Common myeloid progenitor, CD34-positive (primary cell): ENCODE measurements at regions not wholly inside any gene's neighbourhood (a gene's known extent, or its start where the extent isn't known, plus 50 kb on each side); places are given as distances from the start of the nearest gene placed in this dataset.

Experiments used
- CTCF ChIA-PET: fragments of 350-600 bp; sonication (Branson Sonifier 250); formaldehyde crosslinking; loops from one replicate; lab custom pipeline; 2021; ENCODE audit warnings: antibody characterized with exemption; lab: Charles Lee
- POLR2A ChIA-PET: fragments of 350-600 bp; sonication (Branson Sonifier 250); formaldehyde crosslinking; loops from one replicate; lab custom pipeline; 2021; ENCODE audit warnings: antibody characterized with exemption; lab: Charles Lee
- DNase-seq, 3 donors: peaks; one replicate each; pipeline versions ENCODE4 v3.0.0 to v3.0.0-alpha.2; 2013
- H3K27ac ChIP-seq, 2 experiments: 1 replicate in 1 of 2; 2 replicates in 1 of 2; pipeline ENCODE4 v1.7.0; 2013; ENCODE audit warnings: inconsistent platforms in 2 of 2, low read length in 2 of 2, mild to moderate bottlenecking in 2 of 2, low read depth in 1 of 2, moderate library complexity in 1 of 2; ENCODE audit not compliant: severe bottlenecking in 2 of 2, insufficient read depth in 1 of 2, poor library complexity in 1 of 2
- H3K27me3 ChIP-seq, 5 experiments: replicated peaks in 2 of 5; 1 replicate in 3 of 5; 2 replicates in 2 of 5; pipeline versions ENCODE4 v1.6.1 to v1.7.0; 2013; ENCODE audit warnings: low read length in 4 of 5, mild to moderate bottlenecking in 2 of 5, moderate library complexity in 2 of 5, inconsistent platforms in 1 of 5; ENCODE audit not compliant: insufficient read depth in 5 of 5, control insufficient read depth in 4 of 5
- H3K36me3 ChIP-seq, 4 experiments: 1 replicate in 2 of 4; 2 replicates in 2 of 4; pipeline versions ENCODE4 v1.6.1 to v1.7.0; 2013; ENCODE audit warnings: low read length in 3 of 4, control low read depth in 1 of 4, mild to moderate bottlenecking in 1 of 4; ENCODE audit not compliant: control insufficient read depth in 4 of 4, insufficient read depth in 4 of 4
- H3K4me1 ChIP-seq, 4 experiments: 1 replicate in 3 of 4; 2 replicates in 1 of 4; pipeline versions ENCODE4 v1.6.1 to v1.7.1; 2013; ENCODE audit warnings: low read length in 3 of 4, mild to moderate bottlenecking in 3 of 4, control low read depth in 1 of 4, inconsistent platforms in 1 of 4, moderate library complexity in 1 of 4; ENCODE audit not compliant: control insufficient read depth in 4 of 4, insufficient read depth in 4 of 4; ENCODE audit errors: control extremely low read depth in 1 of 4
- H3K4me3 ChIP-seq, 7 experiments: 1 replicate in 4 of 7; 2 replicates in 3 of 7; pipeline versions ENCODE4 v1.5.1 to v1.7.0; 2013; ENCODE audit warnings: mild to moderate bottlenecking in 7 of 7, low read length in 6 of 7, moderate library complexity in 6 of 7, inconsistent platforms in 2 of 7, low read depth in 2 of 7, control low read depth in 1 of 7; ENCODE audit not compliant: insufficient read depth in 4 of 7, control insufficient read depth in 1 of 7; ENCODE audit errors: extremely low read depth in 1 of 7
- H3K9me3 ChIP-seq, 5 experiments: 1 replicate in 4 of 5; 2 replicates in 1 of 5; pipeline versions ENCODE4 v1.6.1 to v1.7.1; 2013; ENCODE audit warnings: low read length in 4 of 5, mild to moderate bottlenecking in 2 of 5, inconsistent platforms in 1 of 5, low read depth in 1 of 5, moderate library complexity in 1 of 5; ENCODE audit not compliant: control insufficient read depth in 4 of 5, insufficient read depth in 2 of 5; ENCODE audit errors: control extremely low read depth in 1 of 5
- WGBS: methylation state at CpG from one replicate; pipeline ENCODE4 v1.1.5; 2013; ENCODE audit not compliant: insufficient coverage; 5-methylcytosine and 5-hydroxymethylcytosine counted together

GRCh38 chr5:164375051-164375450 is 869.6 kb downstream of the MAT2B start:
- Histone ChIP-seq H3K4me1 (peaks cover 0 to 3% (median 0%) of the 10 kb centered on the region in 4 experiments), H3K4me3 (no peak overlapping the region), H3K27me3 (no peaks in the 10 kb centered on the region), H3K36me3 (no peaks in the 10 kb centered on the region), H3K9me3 (no peaks in the 10 kb centered on the region), H3K27ac (no peak overlapping the region)
- ChIA-PET CTCF (no interaction called here), POLR2A (no interaction called here)
- DNase-seq: no peak
- WGBS: no CpG with 5 or more reads among the region's 1 CpG

- ChIA-PET POLR2A (no interaction called here), CTCF (no interaction called here)
- Histone ChIP-seq H3K4me3 (no peak overlapping the region), H3K27ac (no peak overlapping the region), H3K27me3 (no peaks in the 10 kb centered on the region), H3K36me3 (no peaks in the 10 kb centered on the region), H3K4me1 (peaks cover 0 to 3% (median 0%) of the 10 kb centered on the region in 4 experiments), H3K9me3 (no peaks in the 10 kb centered on the region)
- DNase-seq: no peak
These were observed 871.4 kb downstream of the MAT2B start for GRCh38 chr5:164376843-164377242.

- H3K4me3 ChIP-seq: no peak overlapping the region
- ChIA-PET POLR2A (no interaction called here), CTCF (no interaction called here)
- no peaks in the 10 kb centered on the region for H3K9me3 ChIP-seq
- H3K4me1 ChIP-seq: peaks cover 0 to 3% (median 0%) of the 10 kb centered on the region in 4 experiments
- no peak for DNase-seq
- H3K27ac ChIP-seq: no peak overlapping the region
- no peaks in the 10 kb centered on the region for H3K36me3 ChIP-seq
- H3K27me3 ChIP-seq: no peaks in the 10 kb centered on the region
These were observed 872.3 kb downstream of the MAT2B start for GRCh38 chr5:164377746-164378145.

- WGBS: 100% methylated on average over 2 of the region's 2 CpGs
- Histone ChIP-seq H3K4me1 (no peaks in the 10 kb centered on the region), H3K9me3 (peaks cover 0 to 6% (median 3%) of the 10 kb centered on the region in 5 experiments), H3K36me3 (no peaks in the 10 kb centered on the region), H3K27me3 (no peaks in the 10 kb centered on the region), H3K27ac (no peak overlapping the region), H3K4me3 (no peak overlapping the region)
- POLR2A ChIA-PET: no interaction called here
- DNase-seq: no peak
- CTCF ChIA-PET: interaction anchor here (0.7 kb wide), 1 partner anchor 29 kb away, joined by 3 read pairs; no protein-coding TSS in a partner anchor
These were observed 878.2 kb downstream of the MAT2B start for GRCh38 chr5:164383662-164384061.

- H3K9me3 ChIP-seq: no peaks in the 10 kb centered on the region
- no peak for DNase-seq
- no peaks in the 10 kb centered on the region for H3K36me3 ChIP-seq
- ChIA-PET CTCF (no interaction called here), POLR2A (no interaction called here)
- H3K27me3 ChIP-seq: no peaks in the 10 kb centered on the region
- H3K4me3 ChIP-seq: no peak overlapping the region
- H3K27ac ChIP-seq: no peak overlapping the region
- peaks cover 0 to 14% (median 0%) of the 10 kb centered on the region in 4 experiments for H3K4me1 ChIP-seq
These were observed 887.1 kb downstream of the MAT2B start for GRCh38 chr5:164392531-164392930.

GRCh38 chr5:164394686-164395194 is 889.3 kb downstream of the MAT2B start:
- H3K4me1 ChIP-seq: peaks cover 0 to 14% (median 0%) of the 10 kb centered on the region in 4 experiments
- H3K9me3 ChIP-seq: no peaks in the 10 kb centered on the region
- H3K27me3 ChIP-seq: no peaks in the 10 kb centered on the region
- POLR2A ChIA-PET: interaction anchor here (0.7 kb wide), 1 partner anchor 51 kb away, joined by 3 read pairs; no protein-coding TSS in a partner anchor
- no peak overlapping the region for H3K27ac ChIP-seq
- DNase-seq: peak in 2 of 3 donors; percentile 28 to 34
- CTCF ChIA-PET: no interaction called here
- WGBS: no CpG with 5 or more reads among the region's 5 CpGs
- no peak overlapping the region for H3K4me3 ChIP-seq
- no peaks in the 10 kb centered on the region for H3K36me3 ChIP-seq

GRCh38 chr5:164412531-164412930 is 907.1 kb downstream of the MAT2B start:
- Histone ChIP-seq H3K4me1 (no peaks in the 10 kb centered on the region), H3K4me3 (no peak overlapping the region), H3K9me3 (peaks cover 0 to 1% (median 0%) of the 10 kb centered on the region in 5 experiments), H3K27ac (no peak overlapping the region), H3K36me3 (no peaks in the 10 kb centered on the region), H3K27me3 (no peaks in the 10 kb centered on the region)
- POLR2A ChIA-PET: no interaction called here
- WGBS: no CpG with 5 or more reads among the region's 1 CpG
- CTCF ChIA-PET: interaction anchor here (2.0 kb wide), 1 partner anchor 716 kb away, joined by 4 read pairs; no protein-coding TSS in a partner anchor
- DNase-seq: no peak
